NOMO-1 treated with DMSO at 0.1 percent for 48 hours (cell line): ENCODE measurements at regions not wholly inside any gene's neighbourhood (a gene's known extent, or its start where the extent isn't known, plus 50 kb on each side); places are given as distances from the start of the nearest gene placed in this dataset.

Experiments used
- DNase-seq: peaks from one replicate; lab custom pipeline; 2025; ENCODE audit not compliant: unreplicated experiment; lab: John Stamatoyannopoulos, UW

DNA sequence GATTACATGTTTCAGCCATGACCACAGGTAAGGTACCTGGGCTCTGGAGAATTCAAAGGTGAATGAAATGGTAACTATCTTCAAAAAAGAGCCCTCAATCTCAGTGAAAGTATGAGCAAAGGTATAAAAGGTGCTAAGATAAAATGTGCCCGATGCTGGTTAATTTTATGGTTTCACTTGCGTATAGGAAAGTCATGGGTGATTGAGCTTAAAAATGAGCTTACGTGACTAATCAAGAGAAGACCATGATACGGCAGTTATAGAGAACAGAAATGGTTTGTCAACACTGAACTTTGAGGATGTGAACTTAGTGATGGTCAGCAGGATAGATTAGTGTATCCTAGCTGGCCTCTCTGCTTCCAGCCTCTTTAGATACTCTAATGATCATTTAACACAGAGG lies 320.1 kb downstream of the DEPDC1B start:
- no peak for DNase-seq

DNA sequence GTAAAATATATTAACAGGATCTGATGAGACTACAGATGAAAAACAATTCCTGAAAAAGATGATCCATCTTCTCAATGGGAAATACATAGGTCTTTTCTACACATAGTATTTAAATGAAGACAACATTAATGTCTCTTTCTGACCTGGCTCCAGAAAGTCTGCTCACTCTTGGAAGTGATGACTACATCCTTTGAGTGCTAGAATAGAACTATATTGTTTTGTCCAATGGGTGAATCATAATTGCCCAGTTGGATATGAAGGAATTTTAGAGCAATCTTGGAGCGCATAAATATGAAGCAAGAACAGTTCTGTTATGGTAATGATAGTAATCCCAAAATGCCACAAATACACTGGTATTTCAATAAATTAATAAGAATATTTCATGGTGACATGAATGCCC lies 322.1 kb downstream of the DEPDC1B start:
- DNase-seq = no peak

DNA sequence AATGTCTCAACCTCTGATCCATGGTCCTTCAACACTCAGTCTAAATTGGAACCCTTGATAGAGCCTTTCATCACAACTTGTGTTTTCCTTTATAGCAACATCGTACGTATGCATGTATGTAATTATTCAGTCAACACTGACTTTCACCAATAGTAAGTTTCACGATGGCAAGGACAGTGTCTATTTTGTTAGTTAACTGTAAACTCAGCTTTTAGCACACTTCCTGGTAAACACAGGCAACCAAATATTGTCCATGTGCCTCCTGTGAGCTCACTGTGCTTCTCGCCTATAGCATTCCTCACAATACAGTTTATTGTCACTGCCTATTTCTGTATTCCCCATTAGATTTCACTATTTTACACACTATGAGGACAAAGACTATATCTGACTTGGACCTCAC lies 323.1 kb downstream of the DEPDC1B start:
- no peak for DNase-seq

DNA sequence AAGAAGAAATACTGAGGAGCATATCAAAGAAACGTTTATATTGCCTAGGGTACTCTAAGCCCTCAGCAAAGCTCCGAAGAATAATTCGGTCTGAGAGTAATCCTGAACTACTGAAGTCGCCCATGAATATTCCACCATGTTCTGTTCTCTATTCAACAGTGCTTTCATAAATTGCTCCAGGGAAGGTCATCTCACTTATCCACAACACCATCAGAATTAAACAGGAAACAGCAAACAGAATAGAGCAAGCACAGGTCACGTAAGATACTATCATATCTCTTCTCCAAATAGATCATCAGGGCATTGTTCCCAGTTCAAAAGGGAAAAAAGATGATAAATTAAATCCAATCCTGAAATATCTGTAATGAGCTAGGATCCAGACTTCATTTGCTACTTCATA lies 325.6 kb downstream of the DEPDC1B start:
- no peak for DNase-seq

DNA sequence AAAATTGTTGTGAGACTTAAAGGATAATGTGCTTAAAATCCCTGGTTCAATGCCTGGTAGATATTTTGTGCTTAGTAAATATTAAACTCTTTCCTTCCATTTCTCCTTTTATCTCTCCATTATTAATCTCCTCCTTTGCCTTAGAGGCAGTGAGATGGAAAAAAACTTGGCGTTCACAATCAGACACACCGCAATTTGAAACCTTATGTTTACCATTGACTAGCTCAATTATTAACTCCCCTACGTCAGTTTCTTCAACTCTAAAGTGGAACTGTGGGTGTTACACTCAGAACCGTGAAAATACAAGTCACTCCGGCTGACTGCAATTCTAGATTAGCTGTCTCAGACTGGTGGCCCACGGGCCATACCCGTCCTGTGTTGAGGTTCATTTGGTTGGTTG lies 327.2 kb downstream of the DEPDC1B start:
- DNase-seq = no peak

DNA sequence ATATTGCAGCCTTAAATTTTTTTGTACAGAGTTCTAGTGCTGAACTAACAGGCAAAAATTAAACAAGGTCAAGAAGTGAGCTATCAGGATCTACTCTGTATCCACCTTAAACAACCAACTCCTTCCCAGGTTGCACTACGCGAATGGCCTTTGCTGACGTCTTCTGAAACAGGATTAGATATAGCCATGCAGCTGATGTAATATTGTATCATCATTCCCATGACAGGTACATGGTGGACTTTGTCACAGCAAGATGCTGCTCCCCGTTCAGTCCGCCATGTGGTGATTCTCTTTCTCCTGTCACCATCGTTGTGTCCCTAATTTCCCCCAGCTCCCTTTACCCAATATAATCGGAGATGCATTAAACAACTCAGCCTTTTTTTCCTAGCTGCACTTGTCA lies 328.9 kb downstream of the DEPDC1B start:
- DNase-seq = no peak

DNA sequence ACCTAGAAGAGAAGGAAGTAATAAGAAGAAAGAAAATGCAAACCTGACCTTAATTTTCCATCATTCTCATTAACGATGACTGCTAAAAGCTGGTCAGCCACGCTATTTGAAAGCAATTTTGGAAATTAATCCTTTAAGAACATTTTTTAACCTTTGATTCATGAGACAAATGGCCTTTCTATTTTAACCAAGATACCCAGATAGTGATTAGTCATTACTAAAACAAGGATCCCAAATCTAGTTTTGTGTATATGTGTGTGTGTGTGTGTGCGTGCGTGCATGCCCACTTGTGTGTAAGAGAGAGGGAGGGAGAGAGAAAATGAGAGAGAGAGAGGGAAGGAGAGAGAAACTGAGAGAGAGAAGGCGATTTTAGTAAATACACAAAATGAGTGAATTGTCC lies 329.5 kb downstream of the DEPDC1B start:
- DNase-seq = no peak

DNA sequence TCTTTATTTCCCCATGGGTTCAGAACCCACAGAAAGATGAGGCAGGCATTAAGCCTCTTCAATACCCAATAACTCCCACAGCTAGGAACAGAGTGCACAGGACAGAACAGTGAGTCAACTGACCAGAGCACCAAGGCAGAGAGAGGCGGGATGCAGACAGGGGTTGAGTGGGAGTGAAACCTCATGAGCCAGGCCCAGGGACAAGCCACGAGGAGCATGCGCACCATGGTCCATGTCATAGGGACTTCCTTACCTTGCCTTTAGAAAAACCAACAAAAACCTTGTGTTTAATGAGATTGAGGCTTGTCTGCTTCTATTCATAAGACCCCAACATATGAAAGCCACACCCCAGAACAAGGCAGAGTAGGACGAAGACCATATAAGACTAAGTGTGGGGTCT lies 330.6 kb downstream of the DEPDC1B start:
- DNase-seq = no peak

DNA sequence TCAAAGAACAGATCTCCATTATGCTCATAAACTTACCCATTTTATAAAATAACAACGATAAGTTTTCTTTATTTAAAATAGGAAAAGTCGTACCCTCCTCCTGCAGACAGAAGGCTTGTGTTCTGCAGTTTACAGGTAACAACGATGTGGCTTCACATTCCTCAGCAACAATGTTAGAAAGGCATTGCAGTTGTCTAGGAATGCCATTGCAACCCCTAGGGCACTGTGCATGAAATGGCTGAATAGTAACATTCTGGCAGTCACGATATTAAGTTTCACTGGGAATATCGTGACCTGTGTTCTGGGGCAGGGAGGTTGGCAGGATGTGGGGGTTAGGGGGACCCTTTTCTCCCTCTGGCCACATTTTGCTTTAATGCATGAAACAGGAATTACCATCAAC lies 331.9 kb downstream of the DEPDC1B start:
- DNase-seq = no peak

DNA sequence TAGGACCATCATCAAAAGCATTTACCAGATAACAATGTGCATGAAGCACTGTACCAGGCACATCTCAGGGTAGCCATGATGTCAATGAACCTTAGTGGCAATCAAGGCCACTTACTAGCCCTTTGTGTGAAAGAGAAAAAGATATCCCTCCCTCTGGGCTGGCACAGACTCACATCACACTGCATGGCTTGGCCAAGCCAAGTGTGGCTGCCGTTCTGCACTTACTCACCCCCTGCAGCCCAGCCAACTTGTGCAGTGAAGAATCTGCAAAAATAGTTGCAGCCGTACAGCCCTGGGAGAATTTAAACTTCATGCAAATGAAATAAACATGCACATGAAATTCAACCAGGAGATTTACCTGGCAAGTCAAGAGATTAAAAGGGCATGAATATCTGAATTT lies 333.5 kb downstream of the DEPDC1B start:
- no peak for DNase-seq

DNA sequence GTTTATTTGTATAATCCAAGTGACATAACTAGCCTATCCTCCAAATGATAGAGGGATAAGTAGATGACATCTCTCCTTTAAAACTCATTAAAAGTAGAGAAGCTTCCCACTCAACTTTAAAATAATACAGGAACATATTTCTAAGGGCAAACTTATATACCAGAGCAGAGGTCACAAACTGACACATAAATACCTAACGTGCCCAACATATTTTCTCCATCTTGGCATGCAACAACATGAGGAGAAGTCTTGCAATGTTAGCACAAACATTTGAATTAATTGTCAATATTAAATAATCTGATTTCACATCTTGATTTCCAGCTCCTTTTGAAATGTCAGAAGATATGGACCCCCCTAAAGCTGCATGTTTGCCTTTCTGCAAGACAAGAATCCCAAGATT lies 335.0 kb downstream of the DEPDC1B start:
- DNase-seq = no peak

DNA sequence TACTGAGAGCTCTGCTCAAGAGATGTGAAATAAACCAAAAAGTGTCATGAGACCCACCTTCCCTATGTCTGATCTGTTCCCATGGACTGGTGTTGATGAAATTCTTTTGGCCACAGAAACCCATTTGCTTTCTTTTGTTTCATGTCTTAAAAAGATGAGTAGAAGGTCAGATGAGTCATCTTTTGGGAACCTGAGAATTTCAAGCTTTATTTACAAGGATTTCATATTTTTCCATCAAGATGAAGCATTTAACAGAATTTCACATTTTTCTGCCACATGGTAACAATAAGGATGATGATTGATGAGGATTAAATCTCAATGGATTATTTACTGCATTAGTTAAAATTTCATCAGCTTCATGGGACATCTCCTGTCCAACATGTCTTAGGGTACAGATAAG lies 337.8 kb downstream of the DEPDC1B start:
- DNase-seq = no peak

DNA sequence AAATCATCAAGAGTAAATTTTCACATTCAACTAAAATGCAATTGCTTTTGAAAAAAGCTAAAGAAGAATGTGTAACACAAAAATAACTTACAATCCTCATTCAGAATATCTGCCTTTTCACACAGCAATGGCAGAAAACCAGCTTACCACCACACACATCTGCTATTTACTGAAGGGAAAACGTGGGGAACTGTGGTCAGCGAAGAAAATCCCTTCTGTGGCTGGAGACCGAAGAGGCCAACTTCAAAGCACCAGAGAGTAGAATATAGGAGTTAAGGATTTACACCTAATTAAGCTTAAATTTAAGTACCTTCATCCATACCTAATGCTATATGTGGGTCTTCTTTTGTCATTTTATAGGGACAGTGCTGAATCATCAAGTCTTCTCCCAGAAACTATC lies 339.6 kb downstream of the DEPDC1B start:
- no peak for DNase-seq

DNA sequence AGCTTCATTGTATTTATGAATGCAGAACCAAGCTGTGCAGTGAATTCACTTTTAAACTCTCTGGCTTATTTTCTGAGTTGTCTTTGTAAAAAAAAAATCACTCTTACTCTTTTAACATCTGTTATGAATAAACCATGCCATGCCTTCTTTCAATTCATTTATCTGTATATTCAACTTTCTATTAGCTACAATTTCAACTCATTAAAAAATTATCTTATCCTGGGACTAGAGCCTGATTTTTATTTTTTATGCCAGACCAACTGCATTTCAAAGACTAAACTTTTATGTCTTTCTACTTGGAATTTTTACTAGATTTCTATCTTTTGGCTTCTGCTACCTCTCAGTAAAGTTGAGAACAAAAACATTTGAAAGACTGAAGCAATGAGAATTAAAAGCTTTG lies 342.7 kb downstream of the DEPDC1B start:
- DNase-seq = no peak

DNA sequence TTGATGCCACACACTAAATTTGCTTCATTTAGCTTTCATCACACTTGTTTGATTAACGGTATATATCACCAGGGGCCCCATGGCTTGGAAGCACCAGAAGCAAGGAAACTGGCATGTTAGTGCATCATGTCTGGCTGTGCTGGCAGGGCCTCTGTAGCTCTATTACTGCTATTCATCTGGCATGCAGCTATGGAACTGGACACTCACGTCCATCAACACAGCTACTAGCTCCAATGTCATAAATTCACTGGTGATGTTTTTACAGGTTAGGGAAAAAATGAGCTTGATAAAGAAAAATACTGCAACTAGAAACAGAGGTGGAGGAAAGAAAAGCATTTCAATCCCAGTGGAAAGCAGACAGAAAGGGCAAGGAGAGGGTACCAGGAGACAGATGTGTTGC lies 343.2 kb downstream of the DEPDC1B start:
- DNase-seq = no peak

DNA sequence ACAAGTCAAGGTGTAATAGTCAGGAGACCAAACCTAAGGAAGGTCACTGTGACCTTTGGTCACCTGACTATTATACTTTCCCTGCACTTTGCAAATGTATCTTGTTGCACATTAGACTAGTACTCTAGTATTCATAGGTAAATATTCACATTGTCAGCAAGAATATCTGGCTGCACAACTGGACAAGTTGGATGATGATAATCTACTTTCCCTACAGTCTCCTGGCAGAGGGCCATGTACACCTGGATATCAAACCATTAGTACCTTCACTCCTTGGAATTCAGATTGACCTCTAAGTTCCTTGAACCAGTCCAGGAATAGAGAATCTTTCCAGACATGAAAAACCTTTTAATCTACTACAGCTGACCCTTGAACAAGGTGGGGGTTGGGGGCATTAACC lies 344.8 kb downstream of the DEPDC1B start:
- DNase-seq = no peak

DNA sequence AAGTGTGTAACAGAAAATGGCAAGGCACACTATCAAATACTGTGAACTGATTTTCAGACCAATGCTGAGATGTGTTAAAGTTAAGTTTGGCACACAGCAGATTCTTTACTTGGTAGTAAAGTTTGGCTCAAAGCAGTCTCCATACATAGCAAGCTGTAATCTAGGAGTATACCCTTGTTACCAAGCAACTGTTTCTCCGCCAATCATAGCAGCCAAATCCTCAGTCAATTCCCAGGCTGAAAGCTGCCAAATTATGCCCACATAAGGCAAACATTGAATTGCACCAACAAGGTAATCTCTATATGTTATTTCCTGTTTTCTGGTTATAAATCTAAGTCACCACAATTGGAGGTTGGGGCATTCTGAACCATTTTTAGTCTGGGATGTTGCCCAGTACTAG lies 345.7 kb downstream of the DEPDC1B start:
- no peak for DNase-seq

DNA sequence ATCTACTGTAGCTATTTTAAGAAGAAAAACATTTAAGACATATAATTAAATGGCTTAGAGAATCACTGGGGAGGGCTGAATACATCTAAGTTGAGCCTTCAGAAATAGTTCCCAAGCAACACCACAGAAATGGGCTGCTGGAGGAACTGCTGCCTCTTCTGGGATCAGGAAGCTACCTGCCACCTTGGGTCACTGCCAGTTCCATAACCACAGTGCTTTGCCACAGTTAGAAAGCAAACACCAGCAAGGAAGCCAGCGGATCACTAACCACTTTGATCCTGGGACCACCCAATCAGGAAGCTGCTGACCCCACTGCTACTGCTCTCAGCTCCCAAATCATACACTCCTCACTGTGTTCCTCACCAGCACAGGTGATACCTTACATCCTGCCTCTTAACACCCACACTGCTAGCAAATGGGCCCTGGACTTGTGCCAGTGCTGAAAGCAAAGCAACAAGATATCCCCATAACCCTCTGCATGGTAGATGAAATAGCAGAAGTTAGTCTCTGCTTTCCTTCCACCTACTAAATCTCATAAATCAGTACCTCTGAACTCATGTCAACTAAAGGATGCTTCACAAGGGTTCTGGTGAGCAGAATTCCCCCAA lies 346.9 kb downstream of the DEPDC1B start:
- DNase-seq = no peak

DNA sequence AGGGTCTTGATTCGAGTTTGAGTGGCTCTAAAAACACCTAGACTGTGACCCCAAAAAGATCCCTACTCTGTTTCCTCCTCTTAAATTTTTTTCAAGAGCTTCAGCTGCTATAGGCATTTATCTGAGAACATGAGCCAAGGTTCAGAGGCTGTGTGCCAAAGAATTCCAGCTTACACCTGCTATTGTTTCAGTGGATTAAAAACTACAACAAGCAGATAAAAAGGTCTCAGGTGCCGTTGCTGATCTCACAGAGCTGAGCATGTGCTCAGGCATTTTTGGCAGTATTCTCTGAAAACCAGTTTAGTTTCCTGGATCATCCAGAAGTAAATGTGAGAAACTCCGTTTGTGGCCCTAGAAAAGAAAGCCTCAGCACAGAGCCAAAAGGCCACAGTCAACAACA lies 349.2 kb downstream of the DEPDC1B start:
- DNase-seq = no peak

DNA sequence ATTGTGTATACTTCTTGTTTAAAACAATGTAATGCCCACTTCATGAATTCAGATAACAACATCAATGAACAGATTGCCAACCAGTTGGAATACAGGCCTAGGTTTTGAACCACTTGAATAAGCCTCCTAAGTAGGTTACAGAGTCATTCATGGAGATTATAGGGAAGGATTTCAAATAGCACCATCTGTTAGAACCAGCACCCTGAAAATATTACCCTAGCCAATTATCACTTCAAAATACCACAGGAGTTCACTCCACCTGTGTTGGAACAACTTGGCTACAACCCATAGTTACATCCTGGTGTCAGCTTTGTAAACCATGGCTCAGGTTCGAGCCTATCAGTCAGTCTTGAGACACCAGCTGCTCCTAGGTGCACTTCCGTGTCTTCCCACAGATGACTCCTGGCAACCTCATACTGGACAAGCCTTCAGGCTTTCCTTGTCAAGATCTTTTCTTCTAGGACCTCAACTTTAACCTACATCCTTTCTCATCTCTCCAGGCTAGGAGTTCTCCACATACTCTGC lies 350.0 kb downstream of the DEPDC1B start:
- no peak for DNase-seq

DNA sequence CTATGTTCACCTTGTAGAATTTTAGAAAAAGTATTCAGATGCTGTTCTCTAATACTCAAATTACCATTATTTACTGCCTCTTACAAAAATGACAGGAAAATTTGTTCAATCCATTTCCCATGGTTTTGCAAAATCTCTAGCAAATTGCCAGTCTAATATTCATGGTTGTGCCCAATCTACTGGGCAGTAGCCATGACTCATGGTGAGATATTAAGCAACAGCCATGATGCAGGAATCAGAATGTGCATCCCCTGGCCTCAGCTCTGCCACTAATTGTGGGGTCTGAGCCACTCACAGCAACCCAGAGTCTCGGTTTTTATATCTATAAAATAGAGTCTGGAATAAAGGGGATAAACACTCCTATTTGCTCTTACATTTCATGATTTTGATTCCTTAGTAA lies 353.6 kb downstream of the DEPDC1B start:
- peak; percentile 30 for DNase-seq

DNA sequence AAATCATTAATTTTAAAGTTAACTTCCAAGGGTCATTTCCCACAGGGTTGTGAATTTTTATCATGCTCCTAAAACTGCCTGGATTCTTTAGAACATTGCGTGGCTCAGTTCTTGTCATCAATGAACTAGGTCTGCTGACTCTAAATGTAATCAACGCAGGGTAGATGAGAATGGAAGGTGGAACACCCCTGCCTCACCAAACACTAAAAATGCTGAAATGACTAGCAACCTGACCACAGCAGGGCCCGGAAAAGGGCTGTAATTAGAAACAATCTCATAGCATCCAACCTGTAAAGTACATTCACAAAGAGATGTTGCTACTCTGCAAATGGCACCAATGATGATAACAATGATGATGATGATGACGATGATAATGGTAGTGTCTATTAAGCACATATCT lies 356.9 kb downstream of the DEPDC1B start:
- no peak for DNase-seq

DNA sequence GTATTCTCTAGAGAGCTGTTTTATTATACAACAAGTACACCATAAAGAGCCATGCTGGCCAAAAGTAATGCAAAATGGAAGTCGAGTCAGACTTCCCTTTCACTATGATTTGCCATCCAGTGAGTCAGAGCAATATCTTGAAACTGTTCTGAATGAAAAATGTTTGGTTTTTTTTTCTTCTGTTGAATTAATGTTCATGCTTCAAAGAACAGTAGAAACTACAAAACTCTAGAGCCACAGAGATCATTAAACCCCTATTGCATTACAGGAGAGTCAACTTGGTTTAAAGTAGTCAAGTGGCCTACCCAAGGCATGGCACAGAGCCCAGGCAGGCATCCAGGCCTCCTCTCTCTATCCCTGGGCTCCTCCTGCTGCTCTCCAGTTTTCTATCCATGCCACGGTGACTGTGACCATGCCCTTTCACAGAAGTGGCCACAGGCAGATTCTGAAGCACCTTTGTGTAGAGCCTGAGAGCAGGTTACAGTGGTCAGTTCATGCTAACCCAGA lies 358.9 kb downstream of the DEPDC1B start:
- DNase-seq = no peak
